Dendritic cell treated with granulocyte-macrophage colony-stimulating factor and Interleukin-4, amounts not matched to agents 40 ng/mL and 50 ng/mL, for 4 days (primary cell): ENCODE measurements at regions not wholly inside any gene's neighbourhood (a gene's known extent, or its start where the extent isn't known, plus 50 kb on each side); places are given as distances from the start of the nearest gene placed in this dataset.
"Not testable (repeated sequence)": the region's sequence is repeated elsewhere in the genome, so short reads cannot be mapped to it uniquely, and the experiment has no call there.

Experiments used
- H3K27ac Mint-ChIP-seq: one replicate; pipeline ENCODE4 v1.8.0; 2022; ENCODE audit warnings: mild to moderate bottlenecking, mixed read lengths
- H3K27me3 Mint-ChIP-seq: one replicate; pipeline ENCODE4 v1.8.0; 2022; ENCODE audit warnings: mild to moderate bottlenecking, mixed read lengths
- H3K36me3 Mint-ChIP-seq: one replicate; pipeline ENCODE4 v1.8.0; 2022; ENCODE audit warnings: low read depth, mixed read lengths
- H3K4me1 Mint-ChIP-seq: one replicate; pipeline ENCODE4 v1.8.0; 2022; ENCODE audit warnings: low read depth, mixed read lengths
- H3K4me3 Mint-ChIP-seq: one replicate; pipeline ENCODE4 v1.8.0; 2022; ENCODE audit warnings: mild to moderate bottlenecking, moderate library complexity, mixed read lengths
- H3K9me3 Mint-ChIP-seq: one replicate; pipeline ENCODE4 v1.8.0; 2022; ENCODE audit warnings: mixed read lengths
- intact Hi-C: fragments of 100-400 bp; cut with micrococcal nuclease; formaldehyde crosslinking; loops from one replicate; pipeline ENCODE4 v1.15.0; 2022

GRCh38 chr10:35827783-35828182 lies 185.7 kb upstream of the FZD8 start:
- no peak overlapping the region for H3K4me3 Mint-ChIP-seq

GRCh38 chr10:35824704-35825103 lies 182.6 kb upstream of the FZD8 start:
- no peak overlapping the region for H3K4me3 Mint-ChIP-seq
- H3K9me3 Mint-ChIP-seq, result no peaks in the 10 kb centered on the region
- H3K27me3 Mint-ChIP-seq, result no peaks in the 10 kb centered on the region
- no peak overlapping the region for H3K27ac Mint-ChIP-seq
- no peaks in the 10 kb centered on the region for H3K36me3 Mint-ChIP-seq
- H3K4me1 Mint-ChIP-seq, result no peaks in the 10 kb centered on the region
- intact Hi-C loops, result no loop called here

More at GRCh38 chr10:35827783-35828182, 185.7 kb upstream of the FZD8 start:
- Mint-ChIP-seq H3K36me3 (no peaks in the 10 kb centered on the region), H3K27ac (no peak overlapping the region), H3K27me3 (no peaks in the 10 kb centered on the region), H3K9me3 (peaks cover 9% of the 10 kb centered on the region), H3K4me1 (no peaks in the 10 kb centered on the region)
- intact Hi-C loops, result no loop called here

- H3K36me3 Mint-ChIP-seq, result no peaks in the 10 kb centered on the region
- no peaks in the 10 kb centered on the region for H3K27me3 Mint-ChIP-seq
- no peaks in the 10 kb centered on the region for H3K4me1 Mint-ChIP-seq
- no peak overlapping the region for H3K4me3 Mint-ChIP-seq
- no peaks in the 10 kb centered on the region for H3K9me3 Mint-ChIP-seq
- intact Hi-C loops, result no loop called here
- H3K27ac Mint-ChIP-seq, result no peak overlapping the region
Measured at GRCh38 chr10:35822316-35822715, 180.2 kb upstream of the FZD8 start.

GRCh38 chr10:35821339-35821911 lies 179.3 kb upstream of the FZD8 start:
- no peaks in the 10 kb centered on the region for H3K27me3 Mint-ChIP-seq
- H3K36me3 Mint-ChIP-seq, result no peaks in the 10 kb centered on the region
- no peaks in the 10 kb centered on the region for H3K4me1 Mint-ChIP-seq
- H3K4me3 Mint-ChIP-seq, result no peak overlapping the region
- intact Hi-C loops, result no loop called here
- no peaks in the 10 kb centered on the region for H3K9me3 Mint-ChIP-seq
- H3K27ac Mint-ChIP-seq, result no peak overlapping the region

- H3K36me3 Mint-ChIP-seq, result no peaks in the 10 kb centered on the region
- H3K4me1 Mint-ChIP-seq, result no peaks in the 10 kb centered on the region
- intact Hi-C loops, result no loop called here
- no peak overlapping the region for H3K27ac Mint-ChIP-seq
- no peaks in the 10 kb centered on the region for H3K9me3 Mint-ChIP-seq
- no peak overlapping the region for H3K4me3 Mint-ChIP-seq
- H3K27me3 Mint-ChIP-seq, result no peaks in the 10 kb centered on the region
Measured at GRCh38 chr10:35819736-35820135, 177.6 kb upstream of the FZD8 start.

GRCh38 chr10:35819011-35819410 lies 176.9 kb upstream of the FZD8 start:
- H3K4me3 Mint-ChIP-seq, result no peak overlapping the region
- H3K4me1 Mint-ChIP-seq, result no peaks in the 10 kb centered on the region
- no peak overlapping the region for H3K27ac Mint-ChIP-seq
- no peaks in the 10 kb centered on the region for H3K27me3 Mint-ChIP-seq
- H3K36me3 Mint-ChIP-seq, result no peaks in the 10 kb centered on the region
- no peaks in the 10 kb centered on the region for H3K9me3 Mint-ChIP-seq
- intact Hi-C loops, result no loop called here

GRCh38 chr10:35817109-35817508 lies 175.0 kb upstream of the FZD8 start:
- H3K4me1 Mint-ChIP-seq, H3K36me3 Mint-ChIP-seq, H3K4me3 Mint-ChIP-seq, H3K27ac Mint-ChIP-seq, H3K27me3 Mint-ChIP-seq, H3K9me3 Mint-ChIP-seq, intact Hi-C loops: not testable (repeated sequence)

GRCh38 chr10:35813219-35813618 lies 171.1 kb upstream of the FZD8 start:
- Mint-ChIP-seq H3K9me3 (peaks cover 10% of the 10 kb centered on the region), H3K27me3 (no peaks in the 10 kb centered on the region), H3K4me3 (no peak overlapping the region), H3K27ac (no peak overlapping the region), H3K36me3 (no peaks in the 10 kb centered on the region), H3K4me1 (no peaks in the 10 kb centered on the region)
- intact Hi-C loops, result no loop called here

- peaks cover 5% of the 10 kb centered on the region for H3K4me1 Mint-ChIP-seq
- no peaks in the 10 kb centered on the region for H3K36me3 Mint-ChIP-seq
- intact Hi-C loops, result no loop called here
- H3K27ac Mint-ChIP-seq, result no peak overlapping the region
- no peak overlapping the region for H3K4me3 Mint-ChIP-seq
- peaks cover 19% of the 10 kb centered on the region for H3K9me3 Mint-ChIP-seq
- no peaks in the 10 kb centered on the region for H3K27me3 Mint-ChIP-seq
Measured at GRCh38 chr10:35808344-35808743, 166.2 kb upstream of the FZD8 start.

GRCh38 chr10:35803046-35803445 lies 160.9 kb upstream of the FZD8 start:
- intact Hi-C loops, result no loop called here
- Mint-ChIP-seq H3K4me3 (no peak overlapping the region), H3K4me1 (peaks cover 5% of the 10 kb centered on the region), H3K36me3 (no peaks in the 10 kb centered on the region), H3K27ac (no peak overlapping the region), H3K27me3 (no peaks in the 10 kb centered on the region), H3K9me3 (peaks cover 9% of the 10 kb centered on the region)

- H3K9me3 Mint-ChIP-seq, result no peaks in the 10 kb centered on the region
- intact Hi-C loops, result no loop called here
Measured at GRCh38 chr10:35797187-35797586, 155.1 kb upstream of the FZD8 start.

GRCh38 chr10:35795131-35795824 lies 153.2 kb upstream of the FZD8 start:
- intact Hi-C loops, result no loop called here
- no peaks in the 10 kb centered on the region for H3K9me3 Mint-ChIP-seq

More at GRCh38 chr10:35797187-35797586, 155.1 kb upstream of the FZD8 start:
- H3K4me1 Mint-ChIP-seq, result no peaks in the 10 kb centered on the region
- no peak overlapping the region for H3K27ac Mint-ChIP-seq
- no peaks in the 10 kb centered on the region for H3K36me3 Mint-ChIP-seq
- H3K27me3 Mint-ChIP-seq, result no peaks in the 10 kb centered on the region
- no peak overlapping the region for H3K4me3 Mint-ChIP-seq

GRCh38 chr10:35794703-35795102 lies 152.6 kb upstream of the FZD8 start:
- Mint-ChIP-seq H3K9me3 (no peaks in the 10 kb centered on the region), H3K27ac (no peak overlapping the region), H3K27me3 (no peaks in the 10 kb centered on the region), H3K4me3 (no peak overlapping the region), H3K36me3 (no peaks in the 10 kb centered on the region), H3K4me1 (no peaks in the 10 kb centered on the region)
- intact Hi-C loops, result no loop called here

More at GRCh38 chr10:35795131-35795824, 153.2 kb upstream of the FZD8 start:
- no peak overlapping the region for H3K4me3 Mint-ChIP-seq
- no peak overlapping the region for H3K27ac Mint-ChIP-seq
- H3K27me3 Mint-ChIP-seq, result no peaks in the 10 kb centered on the region
- no peaks in the 10 kb centered on the region for H3K4me1 Mint-ChIP-seq
- no peaks in the 10 kb centered on the region for H3K36me3 Mint-ChIP-seq

GRCh38 chr10:35792291-35792690 lies 150.2 kb upstream of the FZD8 start:
- Mint-ChIP-seq H3K9me3 (peaks cover under 1% of the 10 kb centered on the region), H3K36me3 (no peaks in the 10 kb centered on the region), H3K4me1 (no peaks in the 10 kb centered on the region), H3K27me3 (no peaks in the 10 kb centered on the region), H3K27ac (no peak overlapping the region), H3K4me3 (no peak overlapping the region)
- intact Hi-C loops, result no loop called here

GRCh38 chr10:35789996-35790395 lies 147.9 kb upstream of the FZD8 start:
- no peaks in the 10 kb centered on the region for H3K27me3 Mint-ChIP-seq
- no peak overlapping the region for H3K27ac Mint-ChIP-seq
- intact Hi-C loops, result no loop called here
- peaks cover 10% of the 10 kb centered on the region for H3K9me3 Mint-ChIP-seq
- no peaks in the 10 kb centered on the region for H3K4me1 Mint-ChIP-seq
- H3K4me3 Mint-ChIP-seq, result no peak overlapping the region
- no peaks in the 10 kb centered on the region for H3K36me3 Mint-ChIP-seq
